ENCODE measurements at regions not wholly inside any gene's neighbourhood (a gene's known extent, or its start where the extent isn't known, plus 50 kb on each side); places are given as distances from the start of the nearest gene placed in this dataset.

- TF ChIP-seq CTCF (IDR thresholded peaks at IDR 0.05; ENCODE audit: insufficient read depth, low read length, severe bottlenecking): peak; percentile 99
- no peaks in the 10 kb centered on the region for H3K27me3 ChIP-seq (ENCODE audit: control insufficient read depth, insufficient read depth, low read length)
- no peak for FAIRE-seq
- no peaks in the 10 kb centered on the region for H3K36me3 ChIP-seq (ENCODE audit: control insufficient read depth, insufficient read depth, low read length)
- peak; percentile 60 for DNase-seq (ENCODE audit: low read depth)
- no peak overlapping the region for H3K4me3 ChIP-seq (ENCODE audit: low read depth, low read length)
Observed at GRCh38 chr13:99436686-99437416, 64.4 kb upstream of the TM9SF2 start.

- Histone ChIP-seq H3K4me3 (ENCODE audit: low read depth, low read length) (no peak overlapping the region), H3K27me3 (ENCODE audit: control insufficient read depth, insufficient read depth, low read length) (no peaks in the 10 kb centered on the region), H3K36me3 (ENCODE audit: control insufficient read depth, insufficient read depth, low read length) (no peaks in the 10 kb centered on the region)
- DNase-seq (ENCODE audit: low read depth): no peak
- TF ChIP-seq CTCF (IDR thresholded peaks at IDR 0.05; ENCODE audit: insufficient read depth, low read length, severe bottlenecking): no peak
- no peak for FAIRE-seq
Observed at GRCh38 chr13:99439048-99439447, 62.2 kb upstream of the TM9SF2 start.

DNA sequence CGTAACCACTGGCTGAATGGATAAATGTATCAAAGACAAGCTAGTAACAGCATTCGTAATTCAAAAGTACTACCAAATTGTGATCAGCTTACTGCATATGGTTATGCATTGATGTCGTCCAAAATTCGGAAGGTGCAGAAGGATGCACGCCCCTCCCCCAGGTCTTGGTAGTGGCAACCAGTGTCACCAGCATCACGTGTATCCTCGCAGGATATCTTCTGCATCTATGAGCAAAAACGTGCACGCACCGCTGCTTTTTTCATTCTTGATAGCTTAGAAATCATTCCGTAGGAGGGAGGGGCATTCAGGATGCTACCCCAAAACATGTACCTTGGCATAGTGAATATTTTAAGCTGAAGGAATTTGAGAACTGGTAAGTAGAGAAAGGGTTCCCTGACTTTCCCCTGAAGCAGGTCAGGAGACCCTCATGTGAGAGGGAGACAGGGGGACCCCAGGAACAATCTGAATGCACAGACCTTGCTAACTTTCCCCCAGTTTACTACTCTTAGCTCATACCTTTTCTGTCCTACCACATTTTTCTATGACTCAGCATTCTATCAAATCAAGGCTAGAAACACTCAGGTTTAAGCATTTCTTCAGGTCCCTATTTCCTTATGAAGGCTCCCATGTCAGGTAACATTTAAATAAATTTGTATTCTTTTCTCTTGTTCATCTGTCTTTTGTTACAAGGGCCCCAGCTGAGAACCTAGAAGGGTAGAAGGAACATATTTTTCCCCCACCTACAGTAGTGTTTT lies 61.2 kb upstream of the TM9SF2 start:
- DNase-seq (ENCODE audit: low read depth) (peak; percentile 23), FAIRE-seq (no peak)
- TF ChIP-seq CTCF (IDR thresholded peaks at IDR 0.05; ENCODE audit: insufficient read depth, low read length, severe bottlenecking): no peak
- no peaks in the 10 kb centered on the region for H3K36me3 ChIP-seq (ENCODE audit: control insufficient read depth, insufficient read depth, low read length)
- H3K4me3 ChIP-seq (ENCODE audit: low read depth, low read length): no peak overlapping the region
- H3K27me3 ChIP-seq (ENCODE audit: control insufficient read depth, insufficient read depth, low read length): no peaks in the 10 kb centered on the region

DNA sequence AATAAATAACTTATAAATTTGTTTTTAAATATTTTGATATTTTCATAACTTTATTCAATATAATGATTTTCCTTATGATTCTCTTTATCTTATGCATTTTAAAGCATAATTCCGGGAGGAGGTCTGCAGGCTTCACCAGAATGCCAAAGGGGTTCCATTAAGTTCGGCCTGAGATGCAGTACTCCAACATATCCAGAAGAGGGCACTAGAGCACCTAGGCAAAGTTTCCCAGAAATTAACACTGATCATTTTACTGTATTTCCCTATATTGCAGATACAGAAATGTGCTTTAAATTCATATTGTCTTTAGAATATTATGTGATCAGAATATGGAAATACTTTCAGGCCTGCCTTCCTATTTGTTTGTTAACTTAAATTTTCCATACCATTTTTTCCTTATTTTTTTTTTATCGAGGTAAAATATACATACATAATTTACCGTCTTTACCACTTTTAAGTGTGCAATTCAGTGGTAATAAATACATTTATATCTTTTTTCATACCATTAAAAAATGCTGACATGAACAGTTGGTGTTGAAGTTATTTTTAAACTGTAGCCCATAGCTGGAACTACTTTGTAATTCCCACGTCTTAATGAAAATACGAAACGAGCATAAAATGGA lies 58.9 kb upstream of the TM9SF2 start:
- no peak overlapping the region for H3K4me3 ChIP-seq (ENCODE audit: low read depth, low read length)
- no peaks in the 10 kb centered on the region for H3K36me3 ChIP-seq (ENCODE audit: control insufficient read depth, insufficient read depth, low read length)
- FAIRE-seq (no peak), DNase-seq (ENCODE audit: low read depth) (peak; percentile 43)
- H3K27me3 ChIP-seq (ENCODE audit: control insufficient read depth, insufficient read depth, low read length): no peaks in the 10 kb centered on the region
- peak; percentile 73 for TF ChIP-seq CTCF (IDR thresholded peaks at IDR 0.05; ENCODE audit: insufficient read depth, low read length, severe bottlenecking)

DNA sequence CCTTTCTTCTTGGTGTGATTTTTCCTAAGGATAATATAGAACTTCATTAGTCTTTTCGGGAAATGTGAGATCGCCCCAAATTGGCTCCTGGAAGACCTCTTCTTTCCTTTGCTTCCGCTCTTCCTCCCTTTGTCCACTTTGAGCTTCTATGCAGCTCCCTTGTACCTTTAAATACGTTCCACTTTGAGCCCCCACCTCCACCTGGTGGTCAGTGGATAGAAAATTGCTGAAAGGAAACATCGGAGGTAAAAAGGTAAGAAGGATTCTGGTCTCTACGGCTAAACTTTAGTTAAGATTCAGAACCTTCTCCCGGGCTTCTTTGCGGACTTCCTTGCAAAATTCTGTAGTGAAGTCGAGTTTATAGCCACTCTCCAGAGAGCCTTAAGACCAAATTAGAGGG lies 55.0 kb upstream of the TM9SF2 start:
- no peak for FAIRE-seq

More for the DNA sequence above, 55.0 kb upstream of the TM9SF2 start:
- Histone ChIP-seq H3K27me3 (ENCODE audit: control insufficient read depth, insufficient read depth, low read length) (no peaks in the 10 kb centered on the region), H3K4me3 (ENCODE audit: low read depth, low read length) (no peak overlapping the region), H3K36me3 (ENCODE audit: control insufficient read depth, insufficient read depth, low read length) (no peaks in the 10 kb centered on the region)
- TF ChIP-seq CTCF (IDR thresholded peaks at IDR 0.05; ENCODE audit: insufficient read depth, low read length, severe bottlenecking): no peak
- no peak for DNase-seq (ENCODE audit: low read depth)

Data from bronchial epithelial cell (primary cell).